NB4 (cell line): ENCODE measurements at regions not wholly inside any gene's neighbourhood (a gene's known extent, or its start where the extent isn't known, plus 50 kb on each side); places are given as distances from the start of the nearest gene placed in this dataset.

Experiments used
- DNase-seq: peaks from one replicate; pipeline ENCODE4 v3.0.0; 2010; ENCODE audit warnings: low read depth
- H3K4me3 ChIP-seq: one replicate; pipeline ENCODE4 v1.5.1; 2011; ENCODE audit warnings: mild to moderate bottlenecking, low read depth, low read length, moderate library complexity
- MAX ChIP-seq: IDR thresholded peaks from 2 replicates; pipeline ENCODE4 v1.6.1; 2011; ENCODE audit warnings: low read depth, low read length
- MYC ChIP-seq: IDR thresholded peaks from 2 replicates; pipeline ENCODE4 v1.6.1; 2011; ENCODE audit warnings: low read depth, low read length
- POLR2A ChIP-seq: IDR thresholded peaks from 2 replicates; pipeline ENCODE4 v1.6.1; 2011; ENCODE audit warnings: mild to moderate bottlenecking; ENCODE audit not compliant: insufficient read length; ENCODE audit errors: extremely low read depth
- TF ChIP-seq, protein P1 (sequence below): IDR thresholded peaks from one replicate; pipeline ENCODE4 v1.5.1; 2012; ENCODE audit warnings: low read depth, low read length

- H3K4me3 ChIP-seq, result no peak overlapping the region
- no peak for DNase-seq
- TF ChIP-seq POLR2A, result no peak
- TF ChIP-seq MAX, result no peak
- TF ChIP-seq, protein P1, sequence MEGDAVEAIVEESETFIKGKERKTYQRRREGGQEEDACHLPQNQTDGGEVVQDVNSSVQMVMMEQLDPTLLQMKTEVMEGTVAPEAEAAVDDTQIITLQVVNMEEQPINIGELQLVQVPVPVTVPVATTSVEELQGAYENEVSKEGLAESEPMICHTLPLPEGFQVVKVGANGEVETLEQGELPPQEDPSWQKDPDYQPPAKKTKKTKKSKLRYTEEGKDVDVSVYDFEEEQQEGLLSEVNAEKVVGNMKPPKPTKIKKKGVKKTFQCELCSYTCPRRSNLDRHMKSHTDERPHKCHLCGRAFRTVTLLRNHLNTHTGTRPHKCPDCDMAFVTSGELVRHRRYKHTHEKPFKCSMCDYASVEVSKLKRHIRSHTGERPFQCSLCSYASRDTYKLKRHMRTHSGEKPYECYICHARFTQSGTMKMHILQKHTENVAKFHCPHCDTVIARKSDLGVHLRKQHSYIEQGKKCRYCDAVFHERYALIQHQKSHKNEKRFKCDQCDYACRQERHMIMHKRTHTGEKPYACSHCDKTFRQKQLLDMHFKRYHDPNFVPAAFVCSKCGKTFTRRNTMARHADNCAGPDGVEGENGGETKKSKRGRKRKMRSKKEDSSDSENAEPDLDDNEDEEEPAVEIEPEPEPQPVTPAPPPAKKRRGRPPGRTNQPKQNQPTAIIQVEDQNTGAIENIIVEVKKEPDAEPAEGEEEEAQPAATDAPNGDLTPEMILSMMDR, result no peak
- no peak for TF ChIP-seq MYC
Measured at GRCh38 chr13:54373211-54373610, 1344.6 kb downstream of the OLFM4 start.

GRCh38 chr13:54379461-54379860 is 1350.8 kb downstream of the OLFM4 start:
- no peak for DNase-seq

DNA sequence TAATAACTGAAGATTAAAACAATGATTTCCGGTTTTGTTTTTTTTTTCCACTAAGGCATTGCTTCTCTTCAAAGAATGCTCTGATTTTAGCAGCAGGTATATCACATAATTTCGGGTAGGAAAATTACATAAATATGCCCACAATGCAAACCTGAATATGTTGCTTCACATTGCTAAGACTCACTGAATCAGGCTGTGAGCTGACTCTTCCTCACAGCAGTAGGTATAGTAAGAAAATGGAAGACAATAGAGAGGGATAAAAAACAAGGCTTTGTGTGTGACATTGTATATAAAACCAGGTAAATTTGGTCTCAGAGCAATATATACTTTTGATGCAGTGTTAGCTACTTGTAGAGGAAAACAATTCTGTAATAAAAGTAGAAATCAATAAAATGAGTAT is 1355.0 kb downstream of the OLFM4 start:
- H3K4me3 ChIP-seq, result no peak overlapping the region
- no peak for TF ChIP-seq MYC
- TF ChIP-seq, protein P1, result no peak
- no peak for TF ChIP-seq POLR2A
- no peak for TF ChIP-seq MAX
- DNase-seq, result no peak

More at GRCh38 chr13:54379461-54379860, 1350.8 kb downstream of the OLFM4 start:
- TF ChIP-seq, protein P1, result no peak
- no peak for TF ChIP-seq MAX
- no peak for TF ChIP-seq MYC
- TF ChIP-seq POLR2A, result no peak
- no peak overlapping the region for H3K4me3 ChIP-seq

DNA sequence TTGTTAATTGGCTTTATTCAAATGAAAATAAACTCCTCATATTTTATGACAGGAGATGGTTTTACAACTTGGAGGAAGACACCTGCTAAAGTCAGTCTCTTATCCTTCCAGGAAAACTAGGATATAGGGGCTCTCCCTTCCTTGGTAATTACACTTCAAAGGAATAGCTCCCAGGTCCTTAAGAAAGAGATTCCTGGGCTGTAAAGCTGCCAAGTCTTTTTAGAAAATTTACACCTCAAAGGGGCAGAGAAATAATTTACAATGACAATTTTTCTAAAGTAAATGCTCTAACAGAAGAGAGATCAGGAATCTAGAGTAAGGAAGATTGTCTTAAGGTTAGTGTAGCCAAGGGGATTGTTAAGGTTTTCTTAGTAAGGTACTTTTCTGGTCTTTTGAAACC is 1359.0 kb downstream of the OLFM4 start:
- no peak overlapping the region for H3K4me3 ChIP-seq
- no peak for DNase-seq
- TF ChIP-seq MAX (no peak), MYC (no peak), POLR2A (no peak)
- TF ChIP-seq, protein P1, result no peak

GRCh38 chr13:54390841-54391240 is 1362.2 kb downstream of the OLFM4 start:
- DNase-seq, result no peak
- TF ChIP-seq, protein P1, result no peak
- TF ChIP-seq POLR2A (no peak), MAX (no peak), MYC (no peak)

DNA sequence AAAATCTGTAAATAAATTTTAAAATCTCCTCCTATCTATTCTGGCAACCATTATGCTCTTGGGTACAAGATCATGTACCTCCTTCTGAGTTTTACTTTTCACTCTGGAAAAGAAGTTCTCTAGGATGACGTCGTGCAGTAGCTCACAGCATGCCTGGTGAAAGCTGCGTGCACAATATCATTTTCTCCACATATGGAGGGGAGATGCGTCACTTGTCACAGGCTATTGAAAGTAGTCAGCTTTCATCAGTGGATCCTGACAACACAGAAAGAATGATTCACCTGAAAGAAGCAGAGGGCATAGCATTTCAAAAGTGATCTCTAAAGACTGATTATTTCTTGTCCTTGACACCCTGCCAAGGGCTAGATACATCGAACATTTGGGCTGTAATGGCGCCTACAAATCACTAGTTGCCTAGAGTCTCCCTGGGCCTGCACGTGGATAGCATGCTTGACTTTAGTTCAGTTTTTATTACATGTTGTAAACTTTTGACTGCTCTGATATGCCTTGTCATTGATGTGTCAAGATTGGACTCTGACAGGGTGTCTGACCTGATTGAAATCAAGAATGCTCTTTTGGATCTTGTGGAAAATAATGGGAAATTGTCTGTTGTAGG is 1365.6 kb downstream of the OLFM4 start:
- TF ChIP-seq, protein P1, result no peak
- TF ChIP-seq POLR2A (no peak), MYC (no peak), MAX (no peak)
- DNase-seq, result no peak

More at GRCh38 chr13:54390841-54391240, 1362.2 kb downstream of the OLFM4 start:
- H3K4me3 ChIP-seq, result no peak overlapping the region

More for the DNA sequence above, 1365.6 kb downstream of the OLFM4 start:
- H3K4me3 ChIP-seq, result no peak overlapping the region
